IPS-18a (cell line): ENCODE measurements at regions not wholly inside any gene's neighbourhood (a gene's known extent, or its start where the extent isn't known, plus 50 kb on each side); places are given as distances from the start of the nearest gene placed in this dataset.

Experiments used
- H3K27ac ChIP-seq: one replicate; pipeline ENCODE4 v1.5.1; 2013; ENCODE audit warnings: low read length
- H3K27me3 ChIP-seq: one replicate; pipeline ENCODE4 v1.6.1; 2013; ENCODE audit warnings: mild to moderate bottlenecking, low read length; ENCODE audit not compliant: control insufficient read depth, insufficient read depth
- H3K36me3 ChIP-seq: one replicate; pipeline ENCODE4 v1.6.1; 2013; ENCODE audit warnings: low read depth, low read length; ENCODE audit not compliant: control insufficient read depth
- H3K4me1 ChIP-seq: one replicate; pipeline ENCODE4 v1.6.1; 2013; ENCODE audit warnings: low read depth, low read length; ENCODE audit not compliant: control insufficient read depth
- H3K4me3 ChIP-seq: one replicate; pipeline ENCODE4 v1.5.1; 2013; ENCODE audit warnings: low read length
- H3K9ac ChIP-seq: one replicate; pipeline ENCODE4 v1.6.1; 2013; ENCODE audit warnings: mild to moderate bottlenecking, low read length, moderate library complexity
- H3K9me3 ChIP-seq: one replicate; pipeline ENCODE4 v1.6.1; 2013; ENCODE audit warnings: low read depth, low read length; ENCODE audit not compliant: control insufficient read depth

- no peaks in the 10 kb centered on the region for H3K27me3 ChIP-seq
- no peaks in the 10 kb centered on the region for H3K9me3 ChIP-seq
- H3K27ac ChIP-seq = no peak overlapping the region
- peaks cover 14% of the 10 kb centered on the region for H3K4me1 ChIP-seq
- H3K4me3 ChIP-seq = no peak overlapping the region
- no peaks in the 10 kb centered on the region for H3K36me3 ChIP-seq
- H3K9ac ChIP-seq = no peak overlapping the region
These were observed 119.8 kb upstream of the TLE3 start for GRCh38 chr15:70217226-70218160.

DNA sequence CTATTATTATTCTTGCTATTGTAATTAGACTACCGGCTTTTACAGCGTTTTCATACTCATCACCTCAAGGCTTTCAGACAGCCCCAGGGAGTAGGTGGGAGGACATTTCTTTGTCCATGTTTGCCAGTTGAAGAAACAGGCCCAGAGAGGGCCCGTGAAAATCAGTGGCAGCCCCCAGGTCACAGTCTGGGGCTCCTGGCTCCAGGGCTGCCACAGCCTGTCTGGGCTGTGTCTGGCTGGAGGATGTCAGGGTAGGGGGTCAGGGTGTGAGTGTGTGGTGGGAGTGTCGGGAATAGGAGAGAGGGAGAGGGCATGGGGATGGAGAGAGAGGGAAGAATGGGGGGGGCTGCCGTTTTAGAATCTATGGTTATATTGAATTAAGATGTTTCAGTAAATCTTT, 118.2 kb upstream of the TLE3 start:
- Histone ChIP-seq H3K27me3 (no peaks in the 10 kb centered on the region), H3K4me1 (peaks cover 14% of the 10 kb centered on the region), H3K9ac (no peak overlapping the region), H3K27ac (no peak overlapping the region), H3K4me3 (no peak overlapping the region), H3K36me3 (no peaks in the 10 kb centered on the region), H3K9me3 (no peaks in the 10 kb centered on the region)

GRCh38 chr15:70214941-70215635, 117.4 kb upstream of the TLE3 start:
- Histone ChIP-seq H3K9ac (no peak overlapping the region), H3K36me3 (no peaks in the 10 kb centered on the region), H3K4me1 (peaks cover 14% of the 10 kb centered on the region), H3K27me3 (no peaks in the 10 kb centered on the region), H3K9me3 (no peaks in the 10 kb centered on the region), H3K27ac (no peak overlapping the region), H3K4me3 (no peak overlapping the region)

DNA sequence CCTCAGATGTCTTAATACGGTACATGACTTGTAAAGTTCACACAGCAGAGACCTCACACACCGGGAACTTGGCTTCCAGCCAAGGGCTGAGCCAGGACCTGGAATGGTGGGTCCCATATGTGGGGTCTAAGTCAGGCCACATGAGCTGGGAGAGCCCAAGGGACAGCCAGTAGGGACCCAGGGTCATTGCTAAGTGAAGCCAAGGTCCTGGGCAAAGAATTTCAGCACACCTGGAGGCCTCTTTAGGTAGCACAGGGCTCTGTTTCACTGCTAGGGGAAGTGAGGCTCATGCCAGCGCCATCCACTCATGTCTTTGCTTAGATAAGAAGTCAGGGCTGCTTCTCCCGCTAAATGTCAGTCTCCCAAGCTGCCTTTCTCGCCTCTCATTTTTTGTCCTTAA, 116.6 kb upstream of the TLE3 start:
- H3K36me3 ChIP-seq = no peaks in the 10 kb centered on the region
- H3K9me3 ChIP-seq = no peaks in the 10 kb centered on the region
- no peak overlapping the region for H3K27ac ChIP-seq
- no peak overlapping the region for H3K4me3 ChIP-seq
- H3K4me1 ChIP-seq = peaks cover 10% of the 10 kb centered on the region
- H3K27me3 ChIP-seq = no peaks in the 10 kb centered on the region
- no peak overlapping the region for H3K9ac ChIP-seq

- no peak overlapping the region for H3K4me3 ChIP-seq
These were observed 116.1 kb upstream of the TLE3 start for GRCh38 chr15:70213794-70214193.

DNA sequence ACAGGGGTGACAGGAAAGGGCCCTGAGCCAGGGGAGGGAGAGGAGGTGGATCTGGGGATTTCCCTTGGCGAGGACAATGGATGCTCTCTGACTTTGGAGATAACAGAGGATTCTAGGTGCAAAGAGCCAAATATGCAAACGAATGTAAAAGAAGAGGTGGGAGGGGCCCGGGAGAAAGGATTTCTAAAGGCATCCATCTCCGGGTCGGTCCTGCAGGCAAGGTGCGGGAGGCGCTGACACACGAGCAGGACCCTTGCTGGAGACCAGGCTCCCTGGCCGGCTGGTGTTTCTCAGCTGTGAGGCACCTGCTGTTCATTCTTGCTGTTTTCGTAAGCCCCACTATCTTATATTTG, 115.2 kb upstream of the TLE3 start:
- no peaks in the 10 kb centered on the region for H3K9me3 ChIP-seq
- no peaks in the 10 kb centered on the region for H3K27me3 ChIP-seq
- no peak overlapping the region for H3K9ac ChIP-seq
- H3K4me3 ChIP-seq = no peak overlapping the region
- no peaks in the 10 kb centered on the region for H3K36me3 ChIP-seq
- no peak overlapping the region for H3K27ac ChIP-seq
- H3K4me1 ChIP-seq = peaks cover 9% of the 10 kb centered on the region

More at GRCh38 chr15:70213794-70214193, 116.1 kb upstream of the TLE3 start:
- H3K9ac ChIP-seq = no peak overlapping the region
- H3K9me3 ChIP-seq = no peaks in the 10 kb centered on the region
- peaks cover 9% of the 10 kb centered on the region for H3K4me1 ChIP-seq
- no peaks in the 10 kb centered on the region for H3K27me3 ChIP-seq
- H3K27ac ChIP-seq = no peak overlapping the region
- H3K36me3 ChIP-seq = no peaks in the 10 kb centered on the region

- Histone ChIP-seq H3K9me3 (no peaks in the 10 kb centered on the region), H3K36me3 (no peaks in the 10 kb centered on the region), H3K9ac (no peak overlapping the region), H3K27ac (no peak overlapping the region), H3K4me3 (no peak overlapping the region), H3K4me1 (peaks cover 9% of the 10 kb centered on the region), H3K27me3 (no peaks in the 10 kb centered on the region)
These were observed 114.7 kb upstream of the TLE3 start for GRCh38 chr15:70212286-70212962.

GRCh38 chr15:70210528-70210927, 112.8 kb upstream of the TLE3 start:
- H3K27me3 ChIP-seq = no peaks in the 10 kb centered on the region
- H3K4me1 ChIP-seq = peaks cover 9% of the 10 kb centered on the region
- no peaks in the 10 kb centered on the region for H3K9me3 ChIP-seq
- no peaks in the 10 kb centered on the region for H3K36me3 ChIP-seq
- no peak overlapping the region for H3K9ac ChIP-seq
- H3K4me3 ChIP-seq = no peak overlapping the region
- H3K27ac ChIP-seq = no peak overlapping the region

DNA sequence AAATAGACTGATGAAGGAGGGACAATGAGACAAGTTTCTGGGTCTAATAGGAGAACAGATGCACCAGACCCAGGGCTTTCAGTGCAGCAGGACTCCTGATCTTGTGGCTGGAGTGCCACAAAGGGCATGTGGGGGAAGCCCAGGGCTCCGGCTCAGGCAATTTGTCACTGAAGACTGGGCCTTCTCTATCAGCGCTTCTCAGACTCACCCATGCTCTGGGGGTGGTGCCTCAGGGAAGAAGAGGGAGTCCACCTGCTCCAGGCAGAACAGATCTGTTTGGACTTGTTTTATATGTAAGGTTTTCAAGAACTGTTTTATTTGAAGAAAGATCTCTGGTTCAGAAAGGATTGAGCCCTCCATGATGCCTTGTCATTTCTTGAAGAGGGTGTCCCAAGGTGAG, 112.4 kb upstream of the TLE3 start:
- H3K27me3 ChIP-seq = no peaks in the 10 kb centered on the region
- H3K9ac ChIP-seq = no peak overlapping the region
- H3K27ac ChIP-seq = no peak overlapping the region
- peaks cover 6% of the 10 kb centered on the region for H3K4me1 ChIP-seq
- no peaks in the 10 kb centered on the region for H3K9me3 ChIP-seq
- no peak overlapping the region for H3K4me3 ChIP-seq
- no peaks in the 10 kb centered on the region for H3K36me3 ChIP-seq

DNA sequence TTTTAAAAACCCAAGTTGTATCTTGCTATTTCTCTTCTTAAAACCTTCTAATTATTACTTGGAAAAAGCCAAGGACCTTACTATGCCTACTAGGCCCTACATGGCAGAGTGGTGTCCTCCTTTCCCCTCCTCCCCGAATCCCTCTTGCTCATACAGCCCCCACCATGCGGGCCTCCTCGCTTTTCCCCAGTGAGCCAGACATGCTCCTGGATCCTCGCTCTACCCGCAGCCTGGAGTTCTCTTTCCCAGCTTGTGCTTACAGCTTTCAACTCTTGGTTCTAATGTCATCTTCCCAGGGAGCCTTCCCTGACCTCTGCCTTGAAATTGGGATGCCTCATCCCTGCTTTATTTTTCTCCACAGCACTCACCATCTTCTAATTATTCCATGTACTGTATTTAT, 111.8 kb upstream of the TLE3 start:
- no peaks in the 10 kb centered on the region for H3K36me3 ChIP-seq
- no peaks in the 10 kb centered on the region for H3K27me3 ChIP-seq
- H3K9me3 ChIP-seq = no peaks in the 10 kb centered on the region
- no peak overlapping the region for H3K4me3 ChIP-seq
- no peak overlapping the region for H3K9ac ChIP-seq
- H3K4me1 ChIP-seq = peaks cover 6% of the 10 kb centered on the region
- H3K27ac ChIP-seq = no peak overlapping the region

DNA sequence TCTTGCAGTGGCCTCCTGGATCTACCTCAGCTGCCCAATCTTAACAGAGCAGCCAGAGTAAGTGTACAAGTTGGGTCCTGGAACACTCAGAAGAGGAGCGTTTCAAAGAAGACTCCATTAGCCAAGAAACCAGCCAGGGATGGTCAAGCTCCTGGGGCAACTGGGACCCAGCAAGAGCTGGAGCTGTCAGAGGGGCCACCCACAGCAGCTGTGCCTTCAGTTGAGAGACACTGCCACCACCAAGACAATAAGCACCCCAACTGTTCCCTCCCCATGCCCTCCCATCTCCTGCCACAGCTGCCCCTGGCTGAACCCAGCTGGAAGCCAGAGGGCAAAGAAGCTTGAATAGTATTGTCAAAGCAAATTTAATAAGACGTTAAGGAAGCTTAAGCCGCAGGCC, 110.6 kb upstream of the TLE3 start:
- Histone ChIP-seq H3K4me1 (peaks cover 6% of the 10 kb centered on the region), H3K4me3 (no peak overlapping the region), H3K27me3 (no peaks in the 10 kb centered on the region)

More for the DNA sequence above, 110.6 kb upstream of the TLE3 start:
- no peaks in the 10 kb centered on the region for H3K36me3 ChIP-seq
- no peak overlapping the region for H3K9ac ChIP-seq
- H3K27ac ChIP-seq = no peak overlapping the region
- no peaks in the 10 kb centered on the region for H3K9me3 ChIP-seq
